NCI-H460 (cell line): ENCODE measurements at regions not wholly inside any gene's neighbourhood (a gene's known extent, or its start where the extent isn't known, plus 50 kb on each side); places are given as distances from the start of the nearest gene placed in this dataset.
"Not testable (repeated sequence)": the region's sequence is repeated elsewhere in the genome, so short reads cannot be mapped to it uniquely, and the experiment has no call there.

Source experiments
- DNase-seq: peaks from one replicate; pipeline ENCODE4 v3.0.0-alpha.2; 2016; ENCODE audit warnings: low read depth; ENCODE audit errors: extremely low read depth

DNA sequence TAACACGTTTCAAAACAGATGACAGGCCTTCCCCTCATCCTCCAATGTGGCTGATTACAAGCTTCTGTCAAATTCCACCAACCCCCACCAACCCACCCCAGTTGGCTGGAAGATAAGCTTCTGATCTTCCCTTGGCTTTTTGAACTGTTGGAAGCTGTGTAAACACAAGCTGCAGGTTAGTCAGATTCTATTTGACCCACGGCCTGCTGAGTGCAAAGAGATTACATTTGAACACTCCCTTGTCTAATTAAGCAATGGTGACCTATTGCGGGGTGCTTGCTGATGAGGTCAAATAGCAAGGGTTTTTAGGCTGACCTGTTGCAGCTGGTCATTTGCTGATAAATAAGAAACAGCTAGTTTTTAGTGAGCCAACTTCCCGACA lies 379.7 kb downstream of the BMP2 start:
- no peak for DNase-seq

DNA sequence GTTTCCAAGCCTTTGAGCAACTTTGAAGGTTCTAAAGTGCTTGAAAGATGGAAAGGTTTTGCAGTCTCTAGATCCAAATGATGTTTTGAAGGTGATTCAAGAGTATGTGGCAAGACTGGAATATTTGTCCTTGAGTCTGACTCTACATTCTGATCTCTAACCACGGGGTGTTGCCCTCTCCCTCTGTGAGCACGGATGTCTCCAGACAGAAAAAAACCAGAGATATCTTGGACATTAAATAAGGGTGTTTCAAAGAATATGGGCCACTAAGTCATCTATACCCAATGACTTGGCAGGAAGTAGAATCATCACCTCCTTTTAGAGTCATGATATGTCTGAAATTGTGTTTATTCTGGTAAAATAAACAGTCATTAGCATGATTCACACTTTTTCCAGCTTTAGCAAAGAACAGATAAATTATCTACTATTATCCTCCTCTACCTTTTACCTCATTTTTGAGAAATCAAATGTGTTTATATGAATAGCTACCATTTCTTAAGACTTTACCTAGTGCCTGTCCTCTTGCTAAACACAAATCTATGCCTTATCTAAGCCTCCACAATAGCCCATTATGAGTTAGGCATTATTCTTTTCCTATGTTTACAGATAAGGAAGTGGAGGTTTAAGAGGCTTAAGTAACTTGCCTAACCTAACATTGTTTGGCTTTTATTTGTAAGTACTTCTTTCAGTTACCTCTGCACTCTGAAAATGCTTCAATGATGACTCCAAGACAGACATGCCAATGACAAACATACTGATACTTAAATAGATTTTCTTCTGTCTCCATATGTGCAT lies 384.4 kb downstream of the BMP2 start:
- DNase-seq, result no peak

DNA sequence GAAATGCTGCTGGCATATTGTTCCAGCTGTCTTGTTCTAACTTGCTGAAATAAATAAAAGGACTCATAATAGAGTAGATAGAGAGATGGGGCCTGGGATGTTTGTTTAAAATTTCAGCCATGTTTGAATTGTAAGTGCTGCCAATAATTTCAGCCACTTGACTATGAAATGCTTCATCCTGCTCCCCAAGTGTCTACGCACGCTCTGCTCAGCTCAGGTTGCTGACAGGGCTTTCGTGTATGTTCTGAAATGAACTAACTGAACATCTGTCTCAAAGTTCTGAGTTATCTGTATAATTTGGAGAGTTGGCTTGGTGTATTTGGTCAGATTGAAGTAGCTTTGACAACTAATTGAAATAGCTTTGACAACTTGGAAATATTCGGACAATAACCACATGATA lies 387.8 kb downstream of the BMP2 start:
- no peak for DNase-seq

DNA sequence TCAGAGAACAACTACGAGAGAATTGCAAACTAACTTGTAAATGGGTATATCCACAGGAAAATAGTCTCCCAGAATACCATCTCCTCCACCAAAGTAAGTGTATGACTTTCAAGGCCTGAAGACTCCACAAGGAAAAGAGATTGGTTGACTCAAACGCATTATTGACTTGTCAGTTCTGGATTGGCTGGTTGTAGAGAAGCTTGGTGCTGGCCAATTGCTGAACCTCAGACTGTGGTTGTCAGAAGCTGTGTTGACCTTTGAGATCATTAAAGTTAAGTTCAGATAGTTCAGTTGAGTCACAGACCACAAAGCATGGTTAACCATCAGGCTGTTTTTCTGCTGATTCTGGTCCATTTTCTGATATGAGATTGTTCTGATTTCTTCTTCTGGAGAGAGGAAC lies 388.3 kb downstream of the BMP2 start:
- no peak for DNase-seq

DNA sequence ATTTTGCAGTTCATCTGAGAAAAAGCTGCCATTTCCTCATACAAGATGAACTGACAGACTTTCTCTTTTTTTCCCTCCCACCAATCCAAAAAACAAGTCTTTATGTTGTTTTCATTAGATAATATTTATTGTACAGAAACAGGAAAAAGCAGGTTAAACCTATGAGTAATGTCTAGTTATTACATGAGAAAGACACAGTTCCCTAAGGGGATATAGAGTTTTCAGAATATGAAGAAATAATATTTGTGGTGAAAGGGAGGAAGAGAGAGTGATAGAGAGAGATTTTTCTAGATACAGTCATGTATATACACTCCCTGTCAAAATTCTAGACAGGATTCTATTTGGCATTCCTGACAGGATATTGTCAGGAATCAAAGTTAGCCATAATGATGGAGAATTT lies 392.4 kb downstream of the BMP2 start:
- no peak for DNase-seq

DNA sequence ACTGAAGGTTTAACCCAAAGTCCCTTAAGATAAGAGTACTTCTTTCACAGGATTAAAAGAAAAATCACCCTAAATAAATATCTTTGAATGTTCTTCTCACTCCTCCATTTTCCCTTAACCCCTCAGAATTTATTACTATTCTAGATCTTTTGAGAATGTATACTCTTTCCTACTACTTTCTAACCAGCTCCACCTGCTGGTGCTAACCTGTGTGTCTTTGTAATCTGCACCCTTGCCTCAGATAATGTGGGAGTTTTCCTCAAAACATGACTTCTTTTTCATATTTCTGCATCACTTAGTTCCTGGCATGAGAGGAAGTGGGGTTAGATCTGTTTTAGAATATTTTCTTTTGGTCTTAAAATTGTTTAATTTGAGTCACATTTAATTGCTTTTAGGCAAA lies 394.2 kb downstream of the BMP2 start:
- DNase-seq, result no peak

DNA sequence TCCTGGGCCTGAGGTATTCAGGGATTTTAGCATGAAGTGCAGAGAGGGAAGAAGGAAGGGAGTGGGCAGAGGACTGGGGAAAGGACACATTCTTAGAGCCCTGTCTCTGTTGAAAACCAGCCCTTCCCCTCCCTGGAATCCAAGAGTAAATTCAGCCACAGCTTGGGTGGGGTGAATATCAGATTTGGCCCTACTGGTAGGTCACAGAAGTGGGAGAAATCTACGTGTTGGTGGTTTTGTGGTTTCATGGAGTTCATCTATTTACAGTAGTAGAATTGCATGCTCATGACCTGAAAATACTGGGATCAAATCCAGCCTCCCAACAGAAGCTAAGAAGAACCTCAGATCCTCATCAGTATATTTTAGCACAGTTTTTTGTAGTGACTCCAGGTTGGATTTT lies 404.4 kb downstream of the BMP2 start:
- DNase-seq, result no peak

DNA sequence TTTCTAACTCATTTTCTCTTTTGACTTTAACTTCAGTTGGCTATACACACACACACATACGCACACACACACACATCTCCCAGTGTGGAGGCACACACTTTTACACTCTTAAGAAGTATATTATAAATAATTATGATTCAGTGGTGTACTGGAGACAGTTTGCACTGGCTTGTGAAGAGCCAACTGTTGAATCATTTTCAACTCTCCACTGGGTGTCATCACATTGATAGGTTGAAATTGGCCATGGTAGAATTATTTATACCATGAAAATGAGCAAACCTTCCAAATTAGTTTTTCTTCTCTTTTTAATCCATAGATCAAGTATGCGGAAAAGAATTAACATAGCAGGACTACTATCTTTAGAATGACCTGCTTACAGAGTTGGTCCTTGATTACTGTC lies 407.1 kb downstream of the BMP2 start:
- DNase-seq, result no peak

DNA sequence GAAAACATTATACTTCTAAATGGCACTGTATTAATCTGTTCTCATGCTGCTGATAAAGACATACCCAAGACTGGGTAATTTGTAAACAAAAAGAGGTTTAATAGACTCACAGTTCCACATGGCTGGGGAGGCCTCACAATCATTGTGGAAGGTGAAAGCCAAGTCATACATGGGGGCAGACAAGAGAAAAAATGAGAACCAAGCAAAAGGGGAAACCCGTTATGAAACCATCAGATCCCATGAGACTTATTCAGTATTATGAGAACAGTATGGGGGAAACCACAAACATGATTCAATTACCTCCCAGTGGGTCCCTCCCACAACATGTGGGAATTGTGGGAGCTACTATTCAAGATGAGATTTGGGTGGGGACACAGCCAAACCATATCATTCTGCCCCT lies 408.3 kb downstream of the BMP2 start:
- not testable (repeated sequence) for DNase-seq

DNA sequence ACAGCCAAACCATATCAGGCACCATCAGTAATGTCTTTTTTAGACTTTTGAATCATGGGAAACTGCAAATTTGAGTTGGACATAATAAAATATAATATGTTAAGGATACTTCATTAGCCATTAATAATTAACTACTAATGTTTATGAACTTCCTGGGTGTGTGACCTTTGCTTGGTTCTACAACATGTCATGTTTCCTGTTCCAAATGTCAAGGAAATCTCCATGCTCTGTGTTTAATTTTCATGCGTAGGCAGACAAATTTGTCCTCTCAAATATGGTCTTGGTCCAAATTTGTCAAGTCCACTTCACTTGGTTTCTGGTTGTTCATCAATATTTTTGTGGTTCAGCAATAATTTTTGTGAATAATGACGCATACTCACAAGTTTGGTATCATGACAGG lies 410.5 kb downstream of the BMP2 start:
- DNase-seq, result no peak

DNA sequence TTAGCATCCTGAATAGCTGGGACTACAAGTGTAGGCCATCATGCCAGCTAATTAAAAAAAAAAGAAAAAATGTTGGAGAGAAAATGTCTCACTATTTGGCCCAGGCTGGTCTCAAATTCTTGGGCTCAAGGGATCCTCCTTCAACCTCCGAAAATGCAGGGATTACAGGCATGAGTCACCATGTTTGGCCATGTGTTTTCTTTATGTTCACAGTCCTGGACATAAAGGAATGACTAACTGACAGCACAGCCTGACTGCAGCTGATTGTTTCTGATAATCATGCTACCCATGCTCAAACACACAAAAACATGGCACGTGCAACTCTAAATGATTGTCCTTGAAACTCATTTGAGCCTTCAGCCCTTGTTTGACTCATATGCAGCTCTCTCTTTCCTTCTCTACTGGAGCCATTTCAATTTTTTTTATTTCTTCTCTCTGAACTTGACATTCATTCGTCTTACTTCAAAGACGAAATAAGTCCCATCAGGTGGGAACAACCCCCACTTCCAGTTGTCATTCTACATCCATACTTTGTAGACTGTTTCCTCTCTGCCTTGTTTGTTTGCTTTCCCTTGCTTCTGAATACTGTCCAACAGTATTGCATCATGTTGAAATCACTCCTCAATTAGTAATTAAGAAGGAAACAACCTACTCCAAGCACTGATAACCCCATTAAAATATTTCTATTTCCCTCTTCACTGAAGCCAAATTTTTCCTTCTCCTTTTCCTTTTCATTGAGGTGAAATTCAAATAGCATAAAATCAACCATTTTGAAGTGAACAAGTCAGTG lies 413.0 kb downstream of the BMP2 start:
- no peak for DNase-seq

DNA sequence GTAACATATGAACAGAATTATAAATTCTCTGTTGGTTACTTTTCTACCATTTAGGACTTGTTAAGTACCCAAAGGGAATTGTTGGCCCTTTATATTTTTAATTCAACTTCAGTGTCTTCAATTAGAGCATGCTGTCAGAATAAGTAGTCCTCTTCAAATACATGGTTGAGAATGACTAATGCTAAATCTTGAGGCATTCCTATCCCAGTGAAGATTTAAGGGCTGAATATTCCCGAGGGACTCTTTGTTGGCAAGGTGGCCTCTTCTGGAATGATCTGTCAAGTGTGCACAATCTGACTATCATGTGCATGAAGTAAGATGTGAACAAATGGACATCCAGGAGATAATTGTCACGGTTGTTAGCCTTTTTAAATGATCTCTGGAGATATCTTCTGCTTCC lies 421.7 kb downstream of the BMP2 start:
- no peak for DNase-seq

DNA sequence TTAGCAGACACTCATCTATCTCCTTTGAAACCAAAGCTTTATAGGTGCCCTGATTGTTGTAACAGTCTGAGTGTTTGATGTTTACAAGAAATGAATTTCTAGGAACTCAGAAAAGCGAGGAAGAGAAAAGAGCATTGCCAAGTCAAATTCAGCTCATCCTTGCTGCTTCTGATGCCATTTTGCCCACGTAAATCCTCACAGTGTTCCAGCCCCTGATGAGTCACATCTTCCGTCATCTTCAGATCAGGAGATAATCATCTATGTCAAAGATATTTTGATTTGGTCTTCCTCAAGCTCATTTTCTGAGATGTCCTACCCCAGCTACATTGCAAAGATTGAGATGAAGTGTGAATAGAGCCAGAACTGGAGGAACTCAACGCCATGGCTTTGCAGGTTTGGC lies 426.2 kb downstream of the BMP2 start:
- DNase-seq, result no peak

DNA sequence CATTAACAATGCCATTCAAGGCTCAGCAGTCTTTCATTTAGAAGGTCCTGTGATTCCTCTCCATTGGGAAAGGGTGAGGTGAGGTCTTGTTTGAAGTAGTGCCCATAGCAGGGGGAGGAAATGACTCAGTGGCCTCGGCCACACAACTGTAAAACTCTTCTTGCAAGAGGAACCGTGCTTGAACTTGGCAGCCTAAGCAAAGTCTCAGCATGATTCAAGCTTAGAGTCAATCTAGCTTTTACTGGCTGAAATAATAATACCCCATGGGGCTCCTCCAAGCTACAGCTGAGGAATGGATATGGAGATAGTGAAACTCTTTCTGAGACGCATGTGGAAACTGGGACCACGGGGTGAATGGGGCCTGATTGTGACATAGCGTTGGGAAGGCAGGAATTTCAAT lies 428.2 kb downstream of the BMP2 start:
- no peak for DNase-seq

DNA sequence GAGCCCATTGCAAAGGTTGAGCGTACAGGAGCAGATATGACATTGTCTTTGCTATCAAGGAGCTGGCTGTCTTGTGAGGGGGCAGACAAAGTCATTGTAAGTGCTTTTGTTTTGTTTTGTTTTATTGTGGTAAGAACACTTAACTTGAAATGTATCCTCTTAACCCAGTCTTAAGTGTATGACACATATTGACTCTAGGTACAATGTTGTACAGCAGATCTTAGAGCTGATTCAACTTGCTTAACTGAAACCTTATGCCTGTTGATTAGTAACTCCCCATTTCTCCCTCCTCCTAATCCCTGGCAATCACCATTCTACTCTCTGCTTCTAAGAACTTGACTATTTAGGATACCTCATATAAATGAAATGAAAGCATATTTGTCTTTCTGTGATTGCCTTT lies 429.0 kb downstream of the BMP2 start:
- DNase-seq, result no peak

DNA sequence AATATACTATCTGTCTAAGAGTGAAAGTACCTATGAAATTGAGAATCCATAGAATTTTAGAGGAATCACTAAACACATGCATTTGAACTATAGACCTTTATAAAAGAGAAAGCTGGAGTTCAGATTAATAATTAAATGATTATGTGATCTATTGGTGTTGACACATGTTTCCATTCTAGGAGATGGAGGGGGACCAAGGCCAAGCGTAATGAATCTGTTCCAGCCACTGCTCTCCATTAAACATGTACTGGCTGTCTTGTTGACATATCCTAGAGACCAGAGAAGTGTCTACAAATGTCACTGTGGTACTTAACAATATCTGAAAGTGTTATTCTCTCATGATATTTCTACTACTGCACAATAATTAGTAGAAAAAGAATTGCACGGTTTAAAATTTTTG lies 432.4 kb downstream of the BMP2 start:
- no peak for DNase-seq

DNA sequence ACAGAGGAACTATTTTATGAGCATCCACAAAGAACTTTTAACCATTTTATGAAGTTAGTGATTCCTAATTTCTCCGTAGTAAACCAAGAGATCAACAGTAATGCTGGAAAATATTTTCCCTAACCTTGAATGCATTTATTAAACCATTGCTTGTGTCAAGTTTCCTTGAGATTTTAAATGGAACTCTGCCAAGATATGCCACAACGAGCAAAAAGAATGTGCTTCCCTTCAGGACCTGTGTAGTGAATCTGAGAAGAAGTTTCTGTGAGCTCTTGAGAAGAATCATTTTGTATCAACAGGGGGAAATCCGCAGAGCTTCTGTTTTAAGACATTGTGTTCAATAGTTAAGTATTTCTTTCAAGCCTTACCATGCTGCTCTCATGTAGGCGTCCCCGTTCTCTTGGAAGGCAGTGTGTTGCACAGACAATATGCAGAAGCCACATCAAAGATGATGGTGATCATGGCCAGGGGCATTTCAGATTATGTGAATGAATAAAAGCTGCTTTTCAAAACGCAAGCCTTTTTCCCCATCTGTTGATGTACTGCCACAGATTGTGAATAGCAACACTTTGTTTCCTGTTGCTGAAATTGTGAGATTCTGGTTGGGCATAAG lies 439.8 kb downstream of the BMP2 start:
- no peak for DNase-seq

DNA sequence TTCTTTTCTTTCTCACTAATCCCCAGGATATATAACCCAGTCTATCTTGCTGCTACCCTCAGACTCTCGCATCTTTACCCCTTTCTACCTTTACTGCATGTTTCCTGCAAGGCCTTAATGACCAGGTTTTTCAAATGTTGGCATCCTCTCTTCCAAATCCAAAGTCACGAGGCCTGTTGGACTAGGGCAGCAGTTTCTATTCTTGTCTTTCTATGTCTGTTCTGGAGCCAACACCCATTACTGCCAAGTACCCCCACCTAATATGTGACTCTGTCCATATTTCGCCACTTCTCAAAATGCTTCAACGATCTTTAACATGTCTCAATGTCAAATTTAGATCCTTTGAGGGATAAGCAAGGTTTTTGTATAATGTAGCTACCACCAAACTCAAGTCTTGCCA lies 443.4 kb downstream of the BMP2 start:
- DNase-seq, result no peak

DNA sequence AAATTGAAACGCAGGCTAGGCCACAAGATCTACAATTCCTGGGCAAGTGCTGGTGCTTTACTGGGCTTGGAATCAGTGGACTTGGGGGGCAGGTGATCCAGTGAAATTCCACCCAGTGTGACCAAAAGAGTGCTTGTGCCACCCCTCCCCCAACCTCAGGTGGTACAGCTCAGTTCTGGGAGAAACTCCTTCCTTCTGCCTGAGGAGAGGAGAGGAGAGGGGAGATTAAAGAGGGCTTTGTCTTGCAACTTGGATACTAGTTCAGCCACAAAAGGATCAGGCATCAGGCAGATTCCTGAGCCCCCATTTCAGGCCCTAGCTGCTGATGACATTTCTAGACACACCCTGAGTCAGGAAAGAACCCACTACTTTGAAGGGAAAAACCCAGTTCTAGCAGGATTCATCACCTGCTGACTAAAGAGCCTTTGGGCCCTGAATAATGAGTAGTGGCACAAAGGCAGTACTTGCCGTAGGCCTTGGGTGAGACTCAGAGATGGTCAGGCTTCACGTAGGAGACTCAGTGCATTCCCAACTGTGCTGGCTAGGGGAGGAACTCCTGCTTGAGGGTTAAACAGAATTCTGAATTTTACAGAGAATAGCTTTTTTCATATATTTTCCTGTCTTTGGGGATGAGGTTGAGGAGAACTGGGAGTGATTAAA lies 446.7 kb downstream of the BMP2 start:
- DNase-seq, result no peak

DNA sequence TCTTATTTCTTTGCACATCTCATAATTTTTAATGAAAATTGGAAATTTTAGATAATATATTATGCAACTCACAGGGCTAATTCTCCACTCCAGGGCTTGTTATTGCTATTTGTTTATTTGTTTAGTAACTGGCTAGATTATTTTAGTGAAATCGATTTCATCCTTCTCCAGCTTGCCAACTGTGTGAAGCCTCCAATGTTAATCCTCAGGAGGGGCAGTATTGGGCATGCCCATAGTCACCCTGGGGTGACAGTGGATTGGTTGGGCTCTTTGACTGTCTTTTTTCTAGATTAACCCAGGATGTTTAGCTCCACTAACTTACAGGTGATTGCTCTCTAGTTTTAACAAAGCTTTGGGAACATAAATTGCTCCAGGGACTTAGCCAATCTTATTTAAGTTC lies 450.1 kb downstream of the BMP2 start:
- no peak for DNase-seq

DNA sequence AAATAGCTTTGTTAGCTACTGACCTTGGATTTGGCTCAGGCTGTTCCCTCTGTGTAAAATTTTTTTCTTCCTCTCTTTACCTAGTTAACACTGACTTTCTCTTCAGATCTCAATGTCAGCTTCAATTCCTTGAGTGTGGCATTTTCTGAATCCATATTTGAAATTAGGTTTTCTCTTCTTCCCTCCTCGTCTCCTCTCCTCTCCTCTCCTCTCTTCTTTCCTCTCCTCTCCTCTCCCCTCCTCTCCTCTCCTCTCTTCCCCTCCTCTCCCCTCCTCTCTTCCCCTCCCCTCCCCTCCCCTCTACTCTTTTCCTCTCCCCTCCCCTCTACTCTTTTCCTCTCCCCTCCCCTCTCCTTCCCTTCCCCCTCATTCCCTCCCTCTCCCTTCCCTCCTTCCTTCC lies 453.3 kb downstream of the BMP2 start:
- no peak for DNase-seq
